ENCODE measurements at regions not wholly inside any gene's neighbourhood (a gene's known extent, or its start where the extent isn't known, plus 50 kb on each side); places are given as distances from the start of the nearest gene placed in this dataset.

- DNase-seq (ENCODE audit: low read depth) = no peak
- H3K4me3 ChIP-seq (ENCODE audit: low read length) = no peak overlapping the region
- TF ChIP-seq, protein P1, sequence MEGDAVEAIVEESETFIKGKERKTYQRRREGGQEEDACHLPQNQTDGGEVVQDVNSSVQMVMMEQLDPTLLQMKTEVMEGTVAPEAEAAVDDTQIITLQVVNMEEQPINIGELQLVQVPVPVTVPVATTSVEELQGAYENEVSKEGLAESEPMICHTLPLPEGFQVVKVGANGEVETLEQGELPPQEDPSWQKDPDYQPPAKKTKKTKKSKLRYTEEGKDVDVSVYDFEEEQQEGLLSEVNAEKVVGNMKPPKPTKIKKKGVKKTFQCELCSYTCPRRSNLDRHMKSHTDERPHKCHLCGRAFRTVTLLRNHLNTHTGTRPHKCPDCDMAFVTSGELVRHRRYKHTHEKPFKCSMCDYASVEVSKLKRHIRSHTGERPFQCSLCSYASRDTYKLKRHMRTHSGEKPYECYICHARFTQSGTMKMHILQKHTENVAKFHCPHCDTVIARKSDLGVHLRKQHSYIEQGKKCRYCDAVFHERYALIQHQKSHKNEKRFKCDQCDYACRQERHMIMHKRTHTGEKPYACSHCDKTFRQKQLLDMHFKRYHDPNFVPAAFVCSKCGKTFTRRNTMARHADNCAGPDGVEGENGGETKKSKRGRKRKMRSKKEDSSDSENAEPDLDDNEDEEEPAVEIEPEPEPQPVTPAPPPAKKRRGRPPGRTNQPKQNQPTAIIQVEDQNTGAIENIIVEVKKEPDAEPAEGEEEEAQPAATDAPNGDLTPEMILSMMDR (conservative IDR thresholded peaks at IDR 0.05; ENCODE audit: low read length) = no peak
These were observed 279.5 kb downstream of the NDUFA10 start for GRCh38 chr2:239745386-239746227.

DNA sequence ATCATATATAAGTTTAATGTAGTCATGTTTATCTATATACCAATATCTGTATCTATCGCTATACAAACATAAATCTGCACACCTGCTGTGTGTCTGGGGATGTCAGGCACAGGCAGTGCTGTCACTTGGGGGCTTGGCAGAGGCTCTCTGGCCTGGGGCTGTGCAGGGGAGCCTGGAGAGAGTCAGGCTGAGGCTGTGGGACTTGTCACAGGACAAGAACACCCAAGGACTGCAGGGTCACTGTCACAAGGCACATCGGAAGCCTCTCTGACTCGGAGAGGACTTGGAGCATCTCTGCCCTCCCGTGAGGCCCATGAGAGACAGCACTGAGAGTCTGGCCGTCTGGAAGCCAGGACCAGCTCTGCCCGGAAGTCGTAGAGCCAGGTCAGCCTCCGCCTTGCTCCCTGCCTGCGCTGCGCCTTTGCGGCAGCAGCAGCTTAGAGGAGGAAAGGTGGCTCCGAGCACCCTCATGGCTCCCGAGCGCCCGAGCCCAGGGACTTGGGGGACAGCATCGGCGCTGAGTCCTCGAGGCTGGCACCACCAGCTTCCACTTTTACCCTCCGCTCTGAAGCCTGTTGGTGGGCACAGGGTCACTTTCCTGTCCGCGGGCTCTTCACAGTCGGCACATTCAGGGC is 280.3 kb downstream of the NDUFA10 start:
- no peak for DNase-seq (ENCODE audit: low read depth)
- TF ChIP-seq, protein P1 (conservative IDR thresholded peaks at IDR 0.05; ENCODE audit: low read length) = no peak
- H3K4me3 ChIP-seq (ENCODE audit: low read length) = no peak overlapping the region

- DNase-seq (ENCODE audit: low read depth) = no peak
- TF ChIP-seq, protein P1 (conservative IDR thresholded peaks at IDR 0.05; ENCODE audit: low read length) = no peak
- no peak overlapping the region for H3K4me3 ChIP-seq (ENCODE audit: low read length)
These were observed 281.9 kb downstream of the NDUFA10 start for GRCh38 chr2:239743206-239743605.

- H3K4me3 ChIP-seq (ENCODE audit: low read length) = no peak overlapping the region
- TF ChIP-seq, protein P1 (conservative IDR thresholded peaks at IDR 0.05; ENCODE audit: low read length) = no peak
- no peak for DNase-seq (ENCODE audit: low read depth)
These were observed 282.8 kb downstream of the NDUFA10 start for GRCh38 chr2:239742377-239742776.

GRCh38 chr2:239739206-239739605 is 285.9 kb downstream of the NDUFA10 start:
- no peak for DNase-seq (ENCODE audit: low read depth)
- TF ChIP-seq, protein P1 (conservative IDR thresholded peaks at IDR 0.05; ENCODE audit: low read length) = no peak
- H3K4me3 ChIP-seq (ENCODE audit: low read length) = no peak overlapping the region

- no peak overlapping the region for H3K4me3 ChIP-seq (ENCODE audit: low read length)
- DNase-seq (ENCODE audit: low read depth) = no peak
- TF ChIP-seq, protein P1 (conservative IDR thresholded peaks at IDR 0.05; ENCODE audit: low read length) = no peak
These were observed 287.0 kb downstream of the NDUFA10 start for GRCh38 chr2:239738159-239738558.

DNA sequence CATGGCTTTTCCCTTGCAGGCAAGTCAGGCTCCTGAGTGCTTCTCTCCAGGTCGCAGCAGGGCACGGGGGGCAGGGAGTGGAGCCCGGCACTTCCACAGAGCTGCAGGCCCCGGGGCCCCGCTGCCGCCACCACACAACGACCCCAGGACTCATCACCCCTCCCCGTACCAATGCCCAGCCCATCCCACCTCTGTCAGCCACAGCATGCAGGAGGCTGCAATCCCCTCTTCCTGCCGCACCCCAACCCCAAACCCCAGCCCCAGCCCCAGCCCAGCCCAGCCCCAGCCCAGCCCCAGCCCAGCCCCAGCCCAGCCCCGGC is 288.0 kb downstream of the NDUFA10 start:
- DNase-seq (ENCODE audit: low read depth) = no peak
- no peak overlapping the region for H3K4me3 ChIP-seq (ENCODE audit: low read length)
- TF ChIP-seq, protein P1 (conservative IDR thresholded peaks at IDR 0.05; ENCODE audit: low read length) = no peak
